GM12864 (cell line): ENCODE measurements at regions not wholly inside any gene's neighbourhood (a gene's known extent, or its start where the extent isn't known, plus 50 kb on each side); places are given as distances from the start of the nearest gene placed in this dataset.
"Not testable (repeated sequence)": the region's sequence is repeated elsewhere in the genome, so short reads cannot be mapped to it uniquely, and the experiment has no call there.

Experiments
- DNase-seq: peaks from one replicate; pipeline ENCODE4 v3.0.0-alpha.2; 2011; ENCODE audit warnings: low read depth
- H3K4me3 ChIP-seq: 2 replicates; pipeline ENCODE4 v1.5.1; 2011; ENCODE audit warnings: mild to moderate bottlenecking, low read depth, low read length, control low read depth
- CTCF ChIP-seq: IDR thresholded peaks from 2 replicates; pipeline ENCODE4 v1.5.1; 2011; ENCODE audit warnings: low read depth, mild to moderate bottlenecking, moderate library complexity, low read length, control low read depth, inconsistent platforms; ENCODE audit errors: missing control alignments

GRCh38 chr18:60075477-60075876, 175.7 kb downstream of the PMAIP1 start:
- H3K4me3 ChIP-seq: no peak overlapping the region
- DNase-seq: no peak
- TF ChIP-seq CTCF: peak; percentile 41

GRCh38 chr18:60070631-60071030, 170.8 kb downstream of the PMAIP1 start:
- TF ChIP-seq CTCF: no peak
- DNase-seq: no peak
- H3K4me3 ChIP-seq: no peak overlapping the region

GRCh38 chr18:60069145-60069544, 169.3 kb downstream of the PMAIP1 start:
- DNase-seq: no peak
- TF ChIP-seq CTCF: no peak
- no peak overlapping the region for H3K4me3 ChIP-seq

GRCh38 chr18:60067426-60068210, 167.8 kb downstream of the PMAIP1 start:
- no peak for TF ChIP-seq CTCF
- H3K4me3 ChIP-seq: no peak overlapping the region
- DNase-seq: no peak

- H3K4me3 ChIP-seq: no peak overlapping the region
- no peak for TF ChIP-seq CTCF
- DNase-seq: no peak
Measured at GRCh38 chr18:60066219-60066975, 166.6 kb downstream of the PMAIP1 start.

GRCh38 chr18:60064271-60064670, 164.5 kb downstream of the PMAIP1 start:
- TF ChIP-seq CTCF: no peak
- H3K4me3 ChIP-seq: no peak overlapping the region
- no peak for DNase-seq

- not testable (repeated sequence) for H3K4me3 ChIP-seq, DNase-seq
Measured at GRCh38 chr18:60062831-60063230, 163.0 kb downstream of the PMAIP1 start.
